ENCODE measurements at regions not wholly inside any gene's neighbourhood (a gene's known extent, or its start where the extent isn't known, plus 50 kb on each side); places are given as distances from the start of the nearest gene placed in this dataset.

DNA sequence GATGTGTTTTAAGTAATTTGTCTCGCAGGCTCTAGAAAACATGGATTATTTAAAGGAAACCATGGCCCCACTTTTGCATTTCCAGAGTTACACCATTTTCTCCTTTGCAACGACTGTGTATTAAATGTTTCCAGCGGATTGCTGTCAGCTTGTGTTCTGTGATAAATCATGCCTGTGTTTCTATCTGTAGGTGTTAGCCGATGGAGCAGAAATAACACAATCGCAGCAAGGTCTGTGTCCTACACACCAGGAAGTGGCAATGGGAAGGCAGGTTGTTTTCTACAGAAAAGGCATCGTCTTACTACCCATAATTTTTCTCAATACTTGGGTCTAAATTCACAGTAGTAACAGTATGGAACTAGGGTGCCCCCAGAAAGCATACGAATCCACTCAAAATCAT lies 590.1 kb downstream of the NLGN4X start (continued):
- no peak for TF ChIP-seq AFF1 (IDR thresholded peaks at IDR 0.05; ENCODE audit: low read depth in 1 of 2, partially characterized antibody in 2 of 2)
- no peak for TF ChIP-seq HDAC8 (tag; IDR thresholded peaks at IDR 0.05)
- no peak for TF ChIP-seq TARDBP (IDR thresholded peaks at IDR 0.05)
- TF ChIP-seq, protein P1, sequence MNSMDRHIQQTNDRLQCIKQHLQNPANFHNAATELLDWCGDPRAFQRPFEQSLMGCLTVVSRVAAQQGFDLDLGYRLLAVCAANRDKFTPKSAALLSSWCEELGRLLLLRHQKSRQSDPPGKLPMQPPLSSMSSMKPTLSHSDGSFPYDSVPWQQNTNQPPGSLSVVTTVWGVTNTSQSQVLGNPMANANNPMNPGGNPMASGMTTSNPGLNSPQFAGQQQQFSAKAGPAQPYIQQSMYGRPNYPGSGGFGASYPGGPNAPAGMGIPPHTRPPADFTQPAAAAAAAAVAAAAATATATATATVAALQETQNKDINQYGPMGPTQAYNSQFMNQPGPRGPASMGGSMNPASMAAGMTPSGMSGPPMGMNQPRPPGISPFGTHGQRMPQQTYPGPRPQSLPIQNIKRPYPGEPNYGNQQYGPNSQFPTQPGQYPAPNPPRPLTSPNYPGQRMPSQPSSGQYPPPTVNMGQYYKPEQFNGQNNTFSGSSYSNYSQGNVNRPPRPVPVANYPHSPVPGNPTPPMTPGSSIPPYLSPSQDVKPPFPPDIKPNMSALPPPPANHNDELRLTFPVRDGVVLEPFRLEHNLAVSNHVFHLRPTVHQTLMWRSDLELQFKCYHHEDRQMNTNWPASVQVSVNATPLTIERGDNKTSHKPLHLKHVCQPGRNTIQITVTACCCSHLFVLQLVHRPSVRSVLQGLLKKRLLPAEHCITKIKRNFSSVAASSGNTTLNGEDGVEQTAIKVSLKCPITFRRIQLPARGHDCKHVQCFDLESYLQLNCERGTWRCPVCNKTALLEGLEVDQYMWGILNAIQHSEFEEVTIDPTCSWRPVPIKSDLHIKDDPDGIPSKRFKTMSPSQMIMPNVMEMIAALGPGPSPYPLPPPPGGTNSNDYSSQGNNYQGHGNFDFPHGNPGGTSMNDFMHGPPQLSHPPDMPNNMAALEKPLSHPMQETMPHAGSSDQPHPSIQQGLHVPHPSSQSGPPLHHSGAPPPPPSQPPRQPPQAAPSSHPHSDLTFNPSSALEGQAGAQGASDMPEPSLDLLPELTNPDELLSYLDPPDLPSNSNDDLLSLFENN (IDR thresholded peaks at IDR 0.05; ENCODE audit: low read depth in 2 of 2, low read length in 2 of 2), result no peak
- no peak for TF ChIP-seq POLR2A (conservative IDR thresholded peaks at IDR 0.05)
- TF ChIP-seq, protein P2, sequence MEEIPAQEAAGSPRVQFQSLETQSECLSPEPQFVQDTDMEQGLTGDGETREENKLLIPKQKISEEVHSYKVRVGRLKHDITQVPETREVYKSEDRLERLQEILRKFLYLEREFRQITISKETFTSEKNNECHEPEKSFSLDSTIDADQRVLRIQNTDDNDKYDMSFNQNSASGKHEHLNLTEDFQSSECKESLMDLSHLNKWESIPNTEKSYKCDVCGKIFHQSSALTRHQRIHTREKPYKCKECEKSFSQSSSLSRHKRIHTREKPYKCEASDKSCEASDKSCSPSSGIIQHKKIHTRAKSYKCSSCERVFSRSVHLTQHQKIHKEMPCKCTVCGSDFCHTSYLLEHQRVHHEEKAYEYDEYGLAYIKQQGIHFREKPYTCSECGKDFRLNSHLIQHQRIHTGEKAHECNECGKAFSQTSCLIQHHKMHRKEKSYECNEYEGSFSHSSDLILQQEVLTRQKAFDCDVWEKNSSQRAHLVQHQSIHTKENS (CRISPR knock-in tag; IDR thresholded peaks at IDR 0.05), result no peak
- TF ChIP-seq ZZZ3 (IDR thresholded peaks at IDR 0.05), result no peak
- no peak for TF ChIP-seq ZNF583 (CRISPR knock-in tag; IDR thresholded peaks at IDR 0.05)
- TF ChIP-seq ZNF217 (CRISPR knock-in tag; IDR thresholded peaks at IDR 0.05), result no peak
- TF ChIP-seq TFAM (CRISPR knock-in tag; conservative IDR thresholded peaks at IDR 0.05), result no peak
- TF ChIP-seq BCL6 (CRISPR knock-in tag; IDR thresholded peaks at IDR 0.05), result no peak
- no peak for TF ChIP-seq ZNF780A (CRISPR knock-in tag; IDR thresholded peaks at IDR 0.05)
